H9 (cell line): ENCODE measurements at regions not wholly inside any gene's neighbourhood (a gene's known extent, or its start where the extent isn't known, plus 50 kb on each side); places are given as distances from the start of the nearest gene placed in this dataset.

Experiments
- DNase-seq: peaks from one replicate; pipeline ENCODE4 v3.0.0-alpha.2; 2017
- H2AFZ ChIP-seq: one replicate; pipeline ENCODE4 v1.6.1; 2013; ENCODE audit warnings: mild to moderate bottlenecking, low read length, control low read depth, moderate library complexity
- H2AK5ac ChIP-seq: 2 replicates; pipeline ENCODE4 v1.6.1; 2013; ENCODE audit warnings: low read length, control low read depth, mixed read lengths; ENCODE audit not compliant: insufficient read length
- H2BK120ac ChIP-seq: one replicate; pipeline ENCODE4 v1.6.1; 2013; ENCODE audit warnings: low read depth, mild to moderate bottlenecking, low read length, control low read depth, inconsistent platforms; ENCODE audit not compliant: poor library complexity, severe bottlenecking
- H2BK12ac ChIP-seq: 2 replicates; pipeline ENCODE4 v1.6.1; 2013; ENCODE audit warnings: low read length, control low read depth, mixed read lengths, low read depth; ENCODE audit not compliant: insufficient read length
- H2BK15ac ChIP-seq: 2 replicates; pipeline ENCODE4 v1.6.1; 2013; ENCODE audit warnings: low read depth, low read length, control low read depth
- H2BK20ac ChIP-seq: one replicate; pipeline ENCODE4 v1.6.1; 2013; ENCODE audit warnings: low read depth, mild to moderate bottlenecking, low read length, control low read depth, inconsistent platforms; ENCODE audit not compliant: poor library complexity, severe bottlenecking
- H2BK5ac ChIP-seq: 2 replicates; pipeline ENCODE4 v1.6.1; 2013; ENCODE audit warnings: low read length, control low read depth, mixed read lengths; ENCODE audit not compliant: insufficient read length
- H3K14ac ChIP-seq: 2 replicates; pipeline ENCODE4 v1.6.1; 2013; ENCODE audit warnings: low read length, control low read depth; ENCODE audit not compliant: insufficient read depth
- H3K18ac ChIP-seq: 2 replicates; pipeline ENCODE4 v1.6.1; 2013; ENCODE audit warnings: low read depth, mild to moderate bottlenecking, mixed read lengths, low read length, control low read depth; ENCODE audit not compliant: insufficient read length
- H3K23ac ChIP-seq: 2 replicates; pipeline ENCODE4 v1.6.1; 2013; ENCODE audit warnings: low read length, control low read depth, mixed read lengths, low read depth; ENCODE audit not compliant: insufficient read length
- H3K23me2 ChIP-seq: 2 replicates; pipeline ENCODE4 v1.6.1; 2013; ENCODE audit warnings: low read depth, mild to moderate bottlenecking, mixed read lengths, low read length, control low read depth; ENCODE audit not compliant: insufficient read length, poor library complexity, severe bottlenecking
- H3K27ac ChIP-seq: 2 replicates; pipeline ENCODE4 v1.5.1; 2013; ENCODE audit warnings: low read length, control low read depth, mixed read lengths, low read depth; ENCODE audit not compliant: insufficient read length
- H3K27me3 ChIP-seq: 2 replicates; pipeline ENCODE4 v1.6.1; 2013; ENCODE audit warnings: low read length, control low read depth, inconsistent platforms; ENCODE audit not compliant: insufficient read depth
- H3K4ac ChIP-seq: 2 replicates; pipeline ENCODE4 v1.6.1; 2013; ENCODE audit warnings: low read depth, mild to moderate bottlenecking, control low read depth, inconsistent platforms, low read length, moderate library complexity
- H3K4me1 ChIP-seq: 2 replicates; pipeline ENCODE4 v1.6.1; 2013; ENCODE audit warnings: low read length, control low read depth, inconsistent platforms; ENCODE audit not compliant: insufficient read depth
- H3K4me2 ChIP-seq: 2 replicates; pipeline ENCODE4 v1.6.1; 2013; ENCODE audit warnings: low read length, control low read depth, mixed read lengths; ENCODE audit not compliant: insufficient read length, insufficient read depth
- H3K56ac ChIP-seq: 2 replicates; pipeline ENCODE4 v1.6.1; 2013; ENCODE audit warnings: low read depth, mild to moderate bottlenecking, mixed read lengths, low read length, control low read depth; ENCODE audit not compliant: insufficient read length
- H3K79me1 ChIP-seq: 2 replicates; pipeline ENCODE4 v1.6.1; 2013; ENCODE audit warnings: low read depth, mild to moderate bottlenecking, moderate library complexity, low read length, control low read depth, inconsistent platforms; ENCODE audit not compliant: insufficient read depth, poor library complexity, severe bottlenecking
- H3K79me2 ChIP-seq: 2 replicates; pipeline ENCODE4 v1.6.1; 2013; ENCODE audit warnings: low read length, control low read depth, inconsistent platforms; ENCODE audit not compliant: insufficient read depth
- H3K9ac ChIP-seq: 2 replicates; pipeline ENCODE4 v1.6.1; 2013; ENCODE audit warnings: low read length, control low read depth, mixed read lengths; ENCODE audit not compliant: insufficient read length; ENCODE audit errors: extremely low read depth
- H3K9me3 ChIP-seq: one replicate; pipeline ENCODE4 v1.6.1; 2013; ENCODE audit warnings: low read depth, low read length, inconsistent platforms; ENCODE audit not compliant: control insufficient read depth
- H3T11ph ChIP-seq: one replicate; pipeline ENCODE4 v1.6.1; 2013; ENCODE audit warnings: mild to moderate bottlenecking, low read length, control low read depth, inconsistent platforms
- H4K20me1 ChIP-seq: one replicate; pipeline ENCODE4 v1.6.1; 2013; ENCODE audit not compliant: control insufficient read depth, insufficient read length, insufficient read depth
- H4K5ac ChIP-seq: 2 replicates; pipeline ENCODE4 v1.6.1; 2013; ENCODE audit warnings: low read depth, mild to moderate bottlenecking, mixed read lengths, low read length, control low read depth; ENCODE audit not compliant: insufficient read length
- H4K8ac ChIP-seq: replicated peaks from 2 replicates; pipeline ENCODE4 v1.6.1; 2013; ENCODE audit warnings: low read length, control low read depth, mixed read lengths, low read depth; ENCODE audit not compliant: insufficient read length
- H4K91ac ChIP-seq: 2 replicates; pipeline ENCODE4 v1.6.1; 2013; ENCODE audit warnings: low read depth, mild to moderate bottlenecking, moderate library complexity, mixed read lengths, low read length, control low read depth; ENCODE audit not compliant: insufficient read length
- H3K27ac Mint-ChIP-seq, 3 experiments: 2 replicates in 2 of 3; 3 replicates in 1 of 3; pipeline ENCODE4 v1.8.0; 2020 to 2021; ENCODE audit warnings: mixed read lengths in 3 of 3, mild to moderate bottlenecking in 1 of 3, moderate library complexity in 1 of 3
- H3K27me3 Mint-ChIP-seq: 2 replicates; pipeline ENCODE4 v1.8.0; 2021; ENCODE audit warnings: low read depth, mild to moderate bottlenecking, moderate library complexity, mixed read lengths
- H3K36me3 Mint-ChIP-seq, 3 experiments: 2 replicates in 2 of 3; 3 replicates in 1 of 3; pipeline ENCODE4 v1.8.0; 2020 to 2021; ENCODE audit warnings: low read depth in 3 of 3, mixed read lengths in 3 of 3; ENCODE audit not compliant: insufficient read depth in 1 of 3
- H3K4me1 Mint-ChIP-seq, 2 experiments: 2 replicates each; pipeline ENCODE4 v1.8.0; 2020; ENCODE audit warnings: mixed read lengths in 2 of 2
- H3K4me3 Mint-ChIP-seq, 2 experiments: 2 replicates in 1 of 2; 3 replicates in 1 of 2; pipeline ENCODE4 v1.8.0; 2020 to 2021; ENCODE audit warnings: mild to moderate bottlenecking in 2 of 2, mixed read lengths in 2 of 2, moderate library complexity in 1 of 2
- H3K9me3 Mint-ChIP-seq, 2 experiments: 2 replicates in 1 of 2; 3 replicates in 1 of 2; pipeline ENCODE4 v1.8.0; 2020; ENCODE audit warnings: mild to moderate bottlenecking in 2 of 2, mixed read lengths in 2 of 2, moderate library complexity in 1 of 2
- WGBS: extraction: QIAGEN DNeasy Blood & Tissue Kit; methylation state at CpG from one replicate; pipeline ENCODE4 v1.1.7; 2013; ENCODE audit warnings: missing lambda C conversion rate, low lambda C conversion rate, mixed read lengths; ENCODE audit not compliant: insufficient read length; ENCODE audit errors: extremely low coverage; 5-methylcytosine and 5-hydroxymethylcytosine counted together
- TF ChIP-seq, protein P1 (sequence below): fragments of 200-600 bp; sonication (generic); conservative IDR thresholded peaks from 3 replicates; pipeline ENCODE4 v1.8.0; 2021; ENCODE audit warnings: antibody characterized with exemption, mild to moderate bottlenecking

DNA sequence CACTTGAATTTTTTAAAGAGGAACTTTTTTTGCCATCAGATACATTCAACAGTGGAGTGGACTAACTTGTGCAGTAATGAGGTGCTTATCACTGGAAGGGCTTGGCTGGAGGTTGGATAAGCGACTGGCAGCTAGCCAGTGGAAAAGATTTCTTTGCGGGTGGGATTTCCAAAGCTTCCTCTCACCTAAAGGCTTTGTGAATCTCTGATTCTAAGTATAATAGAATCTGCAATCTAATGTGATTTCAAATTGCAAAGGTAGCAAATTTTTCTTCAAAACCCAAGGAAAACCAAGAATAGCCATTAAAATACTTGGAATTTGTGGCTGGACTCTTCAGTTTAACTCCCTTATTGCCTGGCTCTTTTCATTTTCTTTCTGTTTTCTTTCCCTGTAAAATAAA is 460.4 kb upstream of the MARCKS start:
- no peaks in the 10 kb centered on the region for H3K9me3 ChIP-seq
- no peaks in the 10 kb centered on the region for H3K23me2 ChIP-seq
- H3K18ac ChIP-seq, result no peak overlapping the region
- H2BK120ac ChIP-seq, result no peak overlapping the region
- no peak for DNase-seq
- H3K9ac ChIP-seq, result no peak overlapping the region
- Mint-ChIP-seq H3K4me1 (peaks cover 4% of the 10 kb centered on the region in 2 experiments; a peak in 3 of 4 replicates), H3K9me3 (no peaks in the 10 kb centered on the region), H3K27ac (no peak overlapping the region), H3K27me3 (no peaks in the 10 kb centered on the region), H3K4me3 (no peak overlapping the region), H3K36me3 (no peaks in the 10 kb centered on the region)
- TF ChIP-seq, protein P1, sequence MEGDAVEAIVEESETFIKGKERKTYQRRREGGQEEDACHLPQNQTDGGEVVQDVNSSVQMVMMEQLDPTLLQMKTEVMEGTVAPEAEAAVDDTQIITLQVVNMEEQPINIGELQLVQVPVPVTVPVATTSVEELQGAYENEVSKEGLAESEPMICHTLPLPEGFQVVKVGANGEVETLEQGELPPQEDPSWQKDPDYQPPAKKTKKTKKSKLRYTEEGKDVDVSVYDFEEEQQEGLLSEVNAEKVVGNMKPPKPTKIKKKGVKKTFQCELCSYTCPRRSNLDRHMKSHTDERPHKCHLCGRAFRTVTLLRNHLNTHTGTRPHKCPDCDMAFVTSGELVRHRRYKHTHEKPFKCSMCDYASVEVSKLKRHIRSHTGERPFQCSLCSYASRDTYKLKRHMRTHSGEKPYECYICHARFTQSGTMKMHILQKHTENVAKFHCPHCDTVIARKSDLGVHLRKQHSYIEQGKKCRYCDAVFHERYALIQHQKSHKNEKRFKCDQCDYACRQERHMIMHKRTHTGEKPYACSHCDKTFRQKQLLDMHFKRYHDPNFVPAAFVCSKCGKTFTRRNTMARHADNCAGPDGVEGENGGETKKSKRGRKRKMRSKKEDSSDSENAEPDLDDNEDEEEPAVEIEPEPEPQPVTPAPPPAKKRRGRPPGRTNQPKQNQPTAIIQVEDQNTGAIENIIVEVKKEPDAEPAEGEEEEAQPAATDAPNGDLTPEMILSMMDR, result no peak
- no peak overlapping the region for H2AK5ac ChIP-seq
- no peaks in the 10 kb centered on the region for H3K79me2 ChIP-seq
- no peak overlapping the region for H3K4me2 ChIP-seq
- H2BK5ac ChIP-seq, result no peak overlapping the region
- no peak overlapping the region for H2BK20ac ChIP-seq
- H3T11ph ChIP-seq, result no peak overlapping the region
- no peak overlapping the region for H2AFZ ChIP-seq
- H3K14ac ChIP-seq, result no peak overlapping the region
- H3K79me1 ChIP-seq, result no peaks in the 10 kb centered on the region
- no peak overlapping the region for H4K8ac ChIP-seq
- H3K27me3 ChIP-seq, result no peaks in the 10 kb centered on the region
- no peak overlapping the region for H4K5ac ChIP-seq
- H3K23ac ChIP-seq, result no peak overlapping the region
- no peak overlapping the region for H2BK12ac ChIP-seq
- no peak overlapping the region for H3K56ac ChIP-seq
- H4K20me1 ChIP-seq, result no peaks in the 10 kb centered on the region
- H3K4me1 ChIP-seq, result no peaks in the 10 kb centered on the region
- no peak overlapping the region for H2BK15ac ChIP-seq
- H3K27ac ChIP-seq, result no peak overlapping the region
- H4K91ac ChIP-seq, result no peak overlapping the region
- no CpG with 5 or more reads among the region's 2 CpGs for WGBS
- H3K4ac ChIP-seq, result no peak overlapping the region
